K562 (cell line): ENCODE measurements at regions not wholly inside any gene's neighbourhood (a gene's known extent, or its start where the extent isn't known, plus 50 kb on each side); places are given as distances from the start of the nearest gene placed in this dataset.

Source experiments
- ATAC-seq: fragments of 200-7000 bp; cut with Tn5 transposase; 3 replicates; pipeline ENCODE4 v1.9.1; 2020; ENCODE audit warnings: moderate library complexity
- BruUV-seq: library from RNA; stranded (reverse); fragments of 400-500 nt; replicated peaks from 2 replicates; lab custom pipeline; 2021; lab: Mats Ljungman, UMichigan
- CTCF ChIA-PET: fragments of 300-600 bp; formaldehyde crosslinking; extraction: SDS; loops from one replicate; lab custom pipeline; 2021; ENCODE audit warnings: low intra/inter-chr PET ratio; lab: Yijun Ruan, JAX
- POLR2A ChIA-PET: fragments of 300-600, 350-650 bp; sonication (Branson Sonifier 250); formaldehyde crosslinking; extraction: SDS; loops from one replicate; lab custom pipeline; 2021; ENCODE audit warnings: antibody characterized with exemption, inconsistent platforms; lab: Yijun Ruan, JAX
- DNase-seq, 4 experiments: peaks; one replicate each; pipeline versions ENCODE4 v3.0.0 to v3.0.0-alpha.2; 2011 to 2018; ENCODE audit warnings: low spot score in 3 of 4, mixed read lengths in 3 of 4; ENCODE audit errors: extremely low read depth in 1 of 4
- FAIRE-seq: peaks from 2 replicates; lab custom pipeline; 2011; peaks lifted over from hg19 to GRCh38; lab: Jason Lieb, UNC
- H2AFZ ChIP-seq: 2 replicates; pipeline ENCODE4 v1.6.0; 2011; ENCODE audit warnings: low read depth, low read length, control low read depth, inconsistent platforms
- H3K27ac ChIP-seq: fragments of 200-600 bp; 3 replicates; pipeline ENCODE4 v1.8.0; 2011; ENCODE audit warnings: low read depth, mild to moderate bottlenecking, control low read depth, inconsistent platforms, low read length, moderate library complexity, mixed read lengths; ENCODE audit errors: extremely low read depth
- H3K27me3 ChIP-seq, 2 experiments: fragments of 300-600 bp in 1 of 2; 2 replicates in 1 of 2; 3 replicates in 1 of 2; pipeline versions ENCODE4 v1.6.0 to v1.8.0; 2011; ENCODE audit warnings: inconsistent platforms in 2 of 2, low read length in 2 of 2, mild to moderate bottlenecking in 1 of 2, mixed read lengths in 1 of 2, moderate library complexity in 1 of 2; ENCODE audit not compliant: control insufficient read depth in 2 of 2, insufficient read depth in 2 of 2
- H3K36me3 ChIP-seq: fragments of 300-600 bp; 3 replicates; pipeline ENCODE4 v1.8.0; 2011; ENCODE audit warnings: mild to moderate bottlenecking, low read length, inconsistent platforms; ENCODE audit not compliant: control insufficient read depth, insufficient read depth
- H3K4me1 ChIP-seq, 2 experiments: fragments of 200-600 bp in 1 of 2; replicated peaks in 1 of 2; 2 replicates in 1 of 2; 3 replicates in 1 of 2; pipeline versions ENCODE4 v1.5.1 to v1.8.0; 2011; ENCODE audit warnings: inconsistent platforms in 2 of 2, low read length in 2 of 2, mild to moderate bottlenecking in 1 of 2, mixed read lengths in 1 of 2, moderate library complexity in 1 of 2; ENCODE audit not compliant: control insufficient read depth in 2 of 2, insufficient read depth in 2 of 2
- H3K4me2 ChIP-seq: 2 replicates; pipeline ENCODE4 v1.6.1; 2011; ENCODE audit warnings: low read length, control low read depth, inconsistent platforms, mixed read lengths; ENCODE audit not compliant: insufficient read depth
- H3K4me3 ChIP-seq: fragments of 200-600 bp; sonication (generic), shearing (Covaris generic); 2 replicates; pipeline ENCODE4 v1.5.1; 2016; ENCODE audit warnings: control low read depth, inconsistent platforms
- H3K79me2 ChIP-seq: fragments of 200-600 bp; 3 replicates; pipeline ENCODE4 v1.8.0; 2011; ENCODE audit warnings: low read length, inconsistent platforms; ENCODE audit not compliant: control insufficient read depth, insufficient read depth
- H3K9ac ChIP-seq, 2 experiments: 2 replicates each; pipeline versions ENCODE4 v1.6.0 to v1.6.1; 2011; ENCODE audit warnings: low read depth in 2 of 2, low read length in 2 of 2, control low read depth in 1 of 2, inconsistent platforms in 1 of 2, mild to moderate bottlenecking in 1 of 2, mixed read lengths in 1 of 2; ENCODE audit not compliant: insufficient read depth in 1 of 2
- H3K9me1 ChIP-seq: one replicate; pipeline ENCODE4 v1.6.0; 2011; ENCODE audit warnings: inconsistent platforms, mild to moderate bottlenecking, low read length, moderate library complexity; ENCODE audit not compliant: control insufficient read depth, insufficient read depth
- H3K9me3 ChIP-seq: replicated peaks from 2 replicates; pipeline ENCODE4 v1.5.1; 2011; ENCODE audit warnings: low read depth, low read length, inconsistent platforms; ENCODE audit not compliant: control insufficient read depth, insufficient read depth
- H4K20me1 ChIP-seq: replicated peaks from 2 replicates; pipeline ENCODE4 v1.6.1; 2011; ENCODE audit warnings: low read length, inconsistent platforms, mixed read lengths; ENCODE audit not compliant: control insufficient read depth, insufficient read depth
- CCAR2 ChIP-seq: fragments of 200-400 bp; formaldehyde crosslinking; IDR thresholded peaks from 2 replicates; pipeline ENCODE4 v1.6.1; 2017; ENCODE audit warnings: mild to moderate bottlenecking, low read depth, low read length
- CEBPZ ChIP-seq: fragments of 150-350 bp; IDR thresholded peaks from 2 replicates; pipeline ENCODE4 v1.6.1; 2014; ENCODE audit warnings: low read depth, mild to moderate bottlenecking, low read length, borderline replicate concordance
- E2F5 ChIP-seq: sonication (generic); formaldehyde crosslinking; IDR thresholded peaks from 2 replicates; pipeline ENCODE4 v1.8.0; 2022; ENCODE audit warnings: mild to moderate bottlenecking, missing genetic modification reagents
- GABPB1 ChIP-seq: sonication (generic); formaldehyde crosslinking; IDR thresholded peaks from 2 replicates; pipeline ENCODE4 v1.8.0; 2022; ENCODE audit warnings: mild to moderate bottlenecking, missing genetic modification reagents
- MYBL2 ChIP-seq, 2 experiments: fragments of 450-650 bp in 1 of 2; sonication (generic) in 1 of 2; formaldehyde crosslinking in 1 of 2; IDR thresholded peaks; 2 replicates each; pipeline versions ENCODE4 v1.6.1 to v1.8.1; 2017 to 2022; ENCODE audit warnings: borderline replicate concordance in 1 of 2, inconsistent platforms in 1 of 2, low read depth in 1 of 2, mild to moderate bottlenecking in 1 of 2, missing genetic modification reagents in 1 of 2, moderate library complexity in 1 of 2
- SMAD2 ChIP-seq: fragments of 150-350 bp; IDR thresholded peaks from 2 replicates; pipeline ENCODE4 v1.6.1; 2014; ENCODE audit warnings: low read depth, mild to moderate bottlenecking, low read length
- TCF15 ChIP-seq: fragments of 250-450 bp; sonication (Bioruptor Pico); IDR thresholded peaks from 2 replicates; pipeline ENCODE4 v1.8.0; 2022; ENCODE audit warnings: moderate library complexity, mild to moderate bottlenecking, inconsistent platforms
- ZBTB43 ChIP-seq: sonication (generic); formaldehyde crosslinking; IDR thresholded peaks from 2 replicates; pipeline ENCODE4 v1.8.0; 2023; ENCODE audit warnings: mild to moderate bottlenecking, missing genetic modification reagents
- ZNF140 ChIP-seq: fragments of 250-450 bp; sonication (Bioruptor Pico); IDR thresholded peaks from 2 replicates; pipeline ENCODE4 v1.8.0; 2021; ENCODE audit warnings: moderate library complexity, mild to moderate bottlenecking, inconsistent platforms
- ZNF174 ChIP-seq: fragments of 250-450 bp; sonication (Bioruptor Pico); IDR thresholded peaks from 2 replicates; pipeline ENCODE4 v1.4.0; 2020; ENCODE audit warnings: mild to moderate bottlenecking
- ZNF384 ChIP-seq: IDR thresholded peaks from 2 replicates; pipeline ENCODE4 v1.6.1; 2012; ENCODE audit warnings: low read depth, low read length, improper control_type of control experiment
- ZNF436 ChIP-seq: fragments of 250-450, 450-650 bp; sonication (Bioruptor Pico); formaldehyde crosslinking; IDR thresholded peaks from 2 replicates; pipeline ENCODE4 v1.7.0; 2020; ENCODE audit warnings: mild to moderate bottlenecking
- WGBS: fragments of 100-300 bp; shearing (Covaris generic); methylation state at CpG from one replicate; pipeline ENCODE4 v1.1.6; 2016; ENCODE audit warnings: low coverage, mixed read lengths; ENCODE audit not compliant: insufficient coverage; ENCODE audit errors: missing lambda C conversion rate; 5-methylcytosine and 5-hydroxymethylcytosine counted together
- in situ Hi-C: fragments of 300-500 bp; cut with MboI; formaldehyde crosslinking; loops from 4 replicates; pipeline ENCODE4 v1.15.0; 2018; ENCODE audit warnings: inconsistent platforms, mixed read lengths
- intact Hi-C: fragments of 100-400 bp; cut with micrococcal nuclease; formaldehyde crosslinking; loops from 2 replicates; pipeline ENCODE4 v1.14.2; 2022

- no peak for FAIRE-seq
- H3K4me2 ChIP-seq, result no peak overlapping the region
- POLR2A ChIA-PET, result no interaction called here
- H2AFZ ChIP-seq, result no peak overlapping the region
- WGBS, result 0% methylated on average over 1 of the region's 1 CpG
- no peaks in the 10 kb centered on the region for H3K27me3 ChIP-seq
- intact Hi-C loops, result no loop called here
- H3K4me3 ChIP-seq, result no peak overlapping the region
- no peak overlapping the region for H3K27ac ChIP-seq
- DNase-seq, result no peak
- no peaks in the 10 kb centered on the region for H3K79me2 ChIP-seq
- no peak overlapping the region for H3K9ac ChIP-seq
- no peak for ATAC-seq
- in situ Hi-C loops, result no loop called here
- H4K20me1 ChIP-seq, result no peaks in the 10 kb centered on the region
- H3K36me3 ChIP-seq, result no peaks in the 10 kb centered on the region
- H3K9me1 ChIP-seq, result no peaks in the 10 kb centered on the region
- CTCF ChIA-PET, result no interaction called here
- H3K4me1 ChIP-seq, result no peaks in the 10 kb centered on the region
- H3K9me3 ChIP-seq, result no peaks in the 10 kb centered on the region
- no peak for TF ChIP-seq SMAD2
- no peak for TF ChIP-seq MYBL2 (IDR thresholded peaks at IDR 0.05; ENCODE audit: low read depth)
- no peak for TF ChIP-seq MYBL2 (CRISPR knock-in tag; IDR thresholded peaks at IDR 0.05; ENCODE audit: borderline replicate concordance)
- no peak for TF ChIP-seq CEBPZ
- TF ChIP-seq CCAR2, result no peak
- no peak for TF ChIP-seq ZNF140 (CRISPR knock-in tag)
- TF ChIP-seq TCF15 (CRISPR knock-in tag), result no peak
- TF ChIP-seq GABPB1, result no peak
- no peak for TF ChIP-seq ZNF174 (CRISPR knock-in tag)
- TF ChIP-seq ZNF384, result no peak
- no peak for TF ChIP-seq ZBTB43 (CRISPR knock-in tag)
- TF ChIP-seq E2F5 (CRISPR knock-in tag), result no peak
- no peak for TF ChIP-seq ZNF436 (CRISPR knock-in tag)
- BruUV-seq, result no TSS peak
Observed at GRCh38 chr4:35365186-35365585, 879.1 kb downstream of the ARAP2 start.
